ENCODE measurements at regions not wholly inside any gene's neighbourhood (a gene's known extent, or its start where the extent isn't known, plus 50 kb on each side); places are given as distances from the start of the nearest gene placed in this dataset.

DNA sequence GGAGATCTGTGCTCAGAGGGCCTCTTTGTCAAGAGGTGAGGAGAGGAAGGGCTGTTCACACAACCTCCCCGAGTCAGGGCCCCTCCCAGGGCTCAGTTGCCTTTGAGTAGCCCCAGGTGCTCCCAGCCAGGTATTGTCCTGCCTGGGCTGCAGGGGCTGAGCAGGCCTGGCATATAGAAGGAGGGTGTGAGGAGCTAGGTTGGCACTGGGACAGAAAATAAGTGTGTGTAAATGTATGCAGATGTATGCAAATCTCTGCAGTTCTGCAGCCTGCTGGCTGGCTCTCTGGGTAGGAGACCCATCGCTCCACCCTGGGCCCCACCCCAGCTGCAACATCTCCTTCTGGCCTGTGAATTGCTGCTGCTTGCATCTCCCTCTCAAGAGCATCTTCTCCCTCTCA is 52.4 kb downstream of the NAV1 start:
- TF ChIP-seq, protein P1, sequence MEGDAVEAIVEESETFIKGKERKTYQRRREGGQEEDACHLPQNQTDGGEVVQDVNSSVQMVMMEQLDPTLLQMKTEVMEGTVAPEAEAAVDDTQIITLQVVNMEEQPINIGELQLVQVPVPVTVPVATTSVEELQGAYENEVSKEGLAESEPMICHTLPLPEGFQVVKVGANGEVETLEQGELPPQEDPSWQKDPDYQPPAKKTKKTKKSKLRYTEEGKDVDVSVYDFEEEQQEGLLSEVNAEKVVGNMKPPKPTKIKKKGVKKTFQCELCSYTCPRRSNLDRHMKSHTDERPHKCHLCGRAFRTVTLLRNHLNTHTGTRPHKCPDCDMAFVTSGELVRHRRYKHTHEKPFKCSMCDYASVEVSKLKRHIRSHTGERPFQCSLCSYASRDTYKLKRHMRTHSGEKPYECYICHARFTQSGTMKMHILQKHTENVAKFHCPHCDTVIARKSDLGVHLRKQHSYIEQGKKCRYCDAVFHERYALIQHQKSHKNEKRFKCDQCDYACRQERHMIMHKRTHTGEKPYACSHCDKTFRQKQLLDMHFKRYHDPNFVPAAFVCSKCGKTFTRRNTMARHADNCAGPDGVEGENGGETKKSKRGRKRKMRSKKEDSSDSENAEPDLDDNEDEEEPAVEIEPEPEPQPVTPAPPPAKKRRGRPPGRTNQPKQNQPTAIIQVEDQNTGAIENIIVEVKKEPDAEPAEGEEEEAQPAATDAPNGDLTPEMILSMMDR (IDR thresholded peaks at IDR 0.05) = no peak
- TF ChIP-seq POLR2A (IDR thresholded peaks at IDR 0.05) = no peak
